Keratinocyte (primary cell): ENCODE measurements at regions not wholly inside any gene's neighbourhood (a gene's known extent, or its start where the extent isn't known, plus 50 kb on each side); places are given as distances from the start of the nearest gene placed in this dataset.

ENCODE experiments used
- DNase-seq: peaks from one replicate; pipeline ENCODE4 v3.0.0-alpha.2; 2011; ENCODE audit warnings: low read depth, missing footprints, low spot score
- FAIRE-seq: peaks from 2 replicates; lab custom pipeline; 2011; peaks lifted over from hg19 to GRCh38; lab: Jason Lieb, UNC
- H2AFZ ChIP-seq: 2 replicates; pipeline ENCODE4 v1.6.0; 2012; ENCODE audit warnings: low read length, control low read depth, inconsistent platforms; ENCODE audit not compliant: control insufficient read depth
- H3K27ac ChIP-seq: 2 replicates; pipeline ENCODE4 v1.5.1; 2011; ENCODE audit warnings: low read length; ENCODE audit not compliant: control insufficient read depth, insufficient read depth
- H3K27me3 ChIP-seq: 3 replicates; pipeline ENCODE4 v1.6.0; 2011; ENCODE audit warnings: low read length; ENCODE audit not compliant: control insufficient read depth, insufficient read depth; ENCODE audit errors: extremely low read depth
- H3K36me3 ChIP-seq, 2 experiments: 2 replicates in 1 of 2; 3 replicates in 1 of 2; pipeline ENCODE4 v1.5.1; 2011; ENCODE audit warnings: low read length in 2 of 2, mild to moderate bottlenecking in 1 of 2; ENCODE audit not compliant: control insufficient read depth in 2 of 2, insufficient read depth in 2 of 2; ENCODE audit errors: extremely low read depth in 1 of 2
- H3K4me1 ChIP-seq: 3 replicates; pipeline ENCODE4 v1.5.1; 2011; ENCODE audit warnings: low read length; ENCODE audit not compliant: control insufficient read depth, insufficient read depth; ENCODE audit errors: extremely low read depth
- H3K4me2 ChIP-seq: 3 replicates; pipeline ENCODE4 v1.6.0; 2011; ENCODE audit warnings: low read depth, low read length; ENCODE audit not compliant: control insufficient read depth, insufficient read depth; ENCODE audit errors: extremely low read depth
- H3K4me3 ChIP-seq, 3 experiments: fragments of 200-600 bp in 1 of 3; sonication (generic) in 1 of 3; 2 replicates in 2 of 3; 3 replicates in 1 of 3; pipeline ENCODE4 v1.5.1; 2011 to 2016; ENCODE audit warnings: low read length in 3 of 3, mild to moderate bottlenecking in 3 of 3, control low read depth in 2 of 3, inconsistent platforms in 1 of 3, low read depth in 1 of 3, mixed read lengths in 1 of 3, mixed run types in 1 of 3, moderate library complexity in 1 of 3; ENCODE audit not compliant: control insufficient read depth in 2 of 3, insufficient read depth in 2 of 3; ENCODE audit errors: extremely low read depth in 1 of 3
- H3K79me2 ChIP-seq: 2 replicates; pipeline ENCODE4 v1.6.0; 2012; ENCODE audit warnings: low read length; ENCODE audit not compliant: control insufficient read depth, insufficient read depth
- H3K9ac ChIP-seq: 3 replicates; pipeline ENCODE4 v1.6.0; 2011; ENCODE audit warnings: low read length; ENCODE audit not compliant: control insufficient read depth, insufficient read depth; ENCODE audit errors: extremely low read depth
- H3K9me1 ChIP-seq: 3 replicates; pipeline ENCODE4 v1.6.0; 2011; ENCODE audit warnings: low read length; ENCODE audit not compliant: control insufficient read depth, insufficient read depth; ENCODE audit errors: extremely low read depth
- H3K9me3 ChIP-seq: 2 replicates; pipeline ENCODE4 v1.5.1; 2012; ENCODE audit warnings: low read depth, low read length; ENCODE audit not compliant: control insufficient read depth
- H4K20me1 ChIP-seq: 3 replicates; pipeline ENCODE4 v1.6.0; 2011; ENCODE audit warnings: low read length; ENCODE audit not compliant: control insufficient read depth, insufficient read depth; ENCODE audit errors: extremely low read depth
- CTCF ChIP-seq, 3 experiments: IDR thresholded peaks in 1 of 3; conservative IDR thresholded peaks in 1 of 3; optimal IDR thresholded peaks in 1 of 3; 2 replicates in 2 of 3; 3 replicates in 1 of 3; pipeline versions ENCODE3 to v1.5.1; 2011; ENCODE audit warnings: low read length in 3 of 3, mild to moderate bottlenecking in 3 of 3, moderate library complexity in 2 of 3, control low read depth in 1 of 3, inconsistent platforms in 1 of 3; ENCODE audit not compliant: insufficient read depth in 2 of 3; ENCODE audit errors: extremely low read depth in 1 of 3
- EZH2 ChIP-seq: IDR thresholded peaks from one replicate; pipeline ENCODE4 v1.6.1; 2012; ENCODE audit warnings: inconsistent platforms, mild to moderate bottlenecking, low read length, moderate library complexity
- dilution Hi-C: fragments of 300-500 bp; cut with MboI; formaldehyde crosslinking; loops from one replicate; pipeline ENCODE4 v1.7.0; 2020; ENCODE audit warnings: low sequenced_read_pairs; ENCODE audit not compliant: extremely low pct_ligation_motif_present

GRCh38 chr6:146886587-146887446 lies 288.0 kb downstream of the ADGB start:
- Histone ChIP-seq H3K4me3 (no peak overlapping the region), H3K9ac (no peak overlapping the region), H3K4me2 (no peak overlapping the region), H2AFZ (no peak overlapping the region), H3K9me1 (no peaks in the 10 kb centered on the region), H3K79me2 (no peaks in the 10 kb centered on the region), H3K9me3 (no peaks in the 10 kb centered on the region), H4K20me1 (no peaks in the 10 kb centered on the region), H3K27me3 (no peaks in the 10 kb centered on the region), H3K36me3 (no peaks in the 10 kb centered on the region), H3K27ac (no peak overlapping the region), H3K4me1 (no peaks in the 10 kb centered on the region)
- no peak for TF ChIP-seq CTCF (optimal IDR thresholded peaks at IDR 0.05 in 1 of 3, IDR thresholded peaks at IDR 0.05 in 1 of 3, conservative IDR thresholded peaks at IDR 0.05 in 1 of 3; ENCODE audit: extremely low read depth in 1 of 3, insufficient read depth in 2 of 3, low read length in 3 of 3)
- no peak for TF ChIP-seq EZH2
- dilution Hi-C loops = no loop called here
- no peak for FAIRE-seq
- no peak for DNase-seq

DNA sequence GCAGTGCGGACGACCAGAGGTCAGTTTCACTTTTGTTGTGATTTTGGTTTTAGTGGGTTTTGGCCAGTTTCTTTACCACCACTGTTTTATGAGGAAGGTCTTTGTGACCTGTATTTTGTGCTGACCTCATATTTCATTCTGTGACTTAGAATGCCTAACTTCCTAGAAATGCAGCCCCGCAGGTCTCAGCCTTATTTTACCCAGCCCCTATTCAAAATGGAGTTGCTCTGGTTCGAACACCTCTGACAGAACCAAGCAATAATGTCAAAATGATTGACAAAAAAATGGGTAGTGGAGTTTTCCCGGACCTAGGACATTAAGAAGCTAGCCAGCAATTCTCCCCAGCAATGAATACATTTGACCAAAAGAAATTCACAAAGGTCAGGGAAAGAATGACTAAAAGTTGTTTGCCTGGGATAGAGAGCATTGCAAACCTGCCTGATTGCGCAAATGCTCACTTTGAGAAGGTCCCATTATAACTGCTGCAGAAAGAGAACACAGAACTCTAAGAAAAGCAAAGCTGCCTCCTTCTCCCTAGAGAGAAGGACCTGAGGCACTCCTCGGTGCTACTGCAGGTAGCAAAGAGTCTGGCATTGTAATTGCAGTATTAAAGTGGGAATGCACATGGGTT lies 288.8 kb downstream of the ADGB start:
- no peak for TF ChIP-seq EZH2
- TF ChIP-seq CTCF (optimal IDR thresholded peaks at IDR 0.05 in 1 of 3, IDR thresholded peaks at IDR 0.05 in 1 of 3, conservative IDR thresholded peaks at IDR 0.05 in 1 of 3; ENCODE audit: extremely low read depth in 1 of 3, insufficient read depth in 2 of 3, low read length in 3 of 3) = no peak
- no peaks in the 10 kb centered on the region for H3K4me1 ChIP-seq
- H3K27me3 ChIP-seq = no peaks in the 10 kb centered on the region
- no peak overlapping the region for H3K4me3 ChIP-seq
- H3K79me2 ChIP-seq = no peaks in the 10 kb centered on the region
- DNase-seq (no peak), FAIRE-seq (no peak)
- no peaks in the 10 kb centered on the region for H3K9me1 ChIP-seq
- dilution Hi-C loops = no loop called here
- no peak overlapping the region for H3K4me2 ChIP-seq
- H4K20me1 ChIP-seq = no peaks in the 10 kb centered on the region
- no peaks in the 10 kb centered on the region for H3K36me3 ChIP-seq
- no peak overlapping the region for H3K27ac ChIP-seq
- H2AFZ ChIP-seq = no peak overlapping the region
- H3K9ac ChIP-seq = no peak overlapping the region
- no peaks in the 10 kb centered on the region for H3K9me3 ChIP-seq
